Posterior cingulate gyrus (tissue), 11 donors: ENCODE measurements at regions not wholly inside any gene's neighbourhood (a gene's known extent, or its start where the extent isn't known, plus 50 kb on each side); places are given as distances from the start of the nearest gene placed in this dataset.
"Not testable (repeated sequence)": the region's sequence is repeated elsewhere in the genome, so short reads cannot be mapped to it uniquely, and the experiment has no call there.

Experiments used
- DNase-seq, 10 donors: peaks; one replicate each; pipeline versions ENCODE4 v3.0.0 to v3.0.0-alpha.2; 2020 to 2021; ENCODE audit warnings: mixed read lengths in 3 of 10
- intact Hi-C: fragments of 100-400 bp; cut with DNase I; formaldehyde crosslinking; loops from one replicate; pipeline ENCODE4 v1.15.1; 2023

DNA sequence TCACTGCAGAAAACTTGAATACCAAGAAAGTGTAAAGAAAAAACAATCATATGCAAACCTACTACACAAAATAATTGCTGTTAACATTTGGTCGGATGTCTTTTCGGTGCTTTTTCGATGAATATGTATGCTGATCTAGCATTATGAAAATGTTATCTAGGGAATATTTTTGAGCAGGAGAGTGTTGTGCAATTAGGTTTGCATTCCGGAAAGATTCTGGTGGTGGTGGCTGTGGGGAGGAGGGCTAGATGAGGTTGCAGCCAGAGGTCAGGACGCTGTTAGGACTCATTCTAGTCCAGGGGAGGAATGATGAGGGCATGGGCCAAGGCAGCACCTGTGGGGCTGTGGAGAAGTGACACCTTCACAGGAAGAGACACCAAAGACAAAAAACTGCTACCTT, 258.0 kb upstream of the ASIC2 start:
- intact Hi-C loops = no loop called here
- no peak for DNase-seq

DNA sequence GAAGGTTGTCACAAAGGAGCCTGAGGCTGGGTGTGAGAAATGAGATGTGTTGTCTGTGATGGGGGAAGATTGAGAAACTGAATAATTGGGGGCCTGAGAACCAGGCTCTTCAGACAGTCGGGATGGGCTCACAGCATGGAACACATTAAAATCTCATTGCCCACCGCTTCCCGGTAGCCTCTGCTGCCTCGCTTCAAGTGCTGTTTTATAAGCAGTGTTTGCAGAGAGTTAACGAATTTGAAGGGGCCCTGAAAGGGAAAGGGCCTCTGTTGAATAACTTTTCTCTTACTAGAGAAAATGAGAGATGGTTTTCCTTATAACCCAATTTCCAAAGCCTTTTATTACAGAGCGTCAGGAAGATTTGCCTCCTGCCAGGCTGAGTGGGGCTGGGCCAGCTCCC, 258.8 kb upstream of the ASIC2 start:
- intact Hi-C loops = no loop called here
- DNase-seq = no peak

DNA sequence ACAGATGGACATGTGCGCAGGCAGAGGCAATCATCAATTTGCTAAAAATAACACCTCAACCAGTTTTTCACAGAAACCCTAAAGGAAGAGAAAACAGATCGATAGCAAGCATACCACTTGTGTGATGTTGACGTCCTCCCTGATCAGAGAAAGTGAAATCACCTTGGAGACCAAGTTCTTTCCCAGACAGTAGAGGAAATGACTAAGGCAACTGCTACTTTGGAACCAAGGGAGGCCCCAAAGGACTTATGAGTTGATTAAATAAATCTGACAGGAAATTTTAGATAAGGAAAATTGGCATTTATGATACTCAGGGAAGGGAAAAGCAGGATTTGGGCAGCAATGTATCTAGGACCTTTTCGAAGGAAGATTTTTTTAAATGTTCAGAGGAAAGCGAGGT, 267.1 kb upstream of the ASIC2 start:
- intact Hi-C loops = no loop called here

DNA sequence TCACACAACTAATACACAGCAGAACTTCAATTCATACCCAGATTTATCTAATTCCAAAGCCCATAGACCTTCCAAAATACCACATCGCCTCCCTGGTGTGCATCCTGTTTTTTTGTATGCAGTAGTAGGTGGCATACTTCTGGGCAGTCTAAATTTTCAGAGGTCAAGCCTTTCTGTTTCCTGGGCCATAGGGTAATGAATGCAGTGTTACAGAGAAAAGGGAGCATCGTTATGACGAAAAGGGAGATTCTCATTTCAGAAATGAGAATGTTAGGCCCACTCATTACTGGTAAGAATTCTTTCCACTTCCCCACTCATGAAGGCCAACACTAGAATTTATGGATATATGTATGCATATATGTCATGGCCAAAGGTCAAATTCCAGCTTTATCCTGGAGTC, 267.8 kb upstream of the ASIC2 start:
- no peak for DNase-seq
- intact Hi-C loops = no loop called here

More for the DNA sequence above, 267.1 kb upstream of the ASIC2 start:
- DNase-seq = no peak

DNA sequence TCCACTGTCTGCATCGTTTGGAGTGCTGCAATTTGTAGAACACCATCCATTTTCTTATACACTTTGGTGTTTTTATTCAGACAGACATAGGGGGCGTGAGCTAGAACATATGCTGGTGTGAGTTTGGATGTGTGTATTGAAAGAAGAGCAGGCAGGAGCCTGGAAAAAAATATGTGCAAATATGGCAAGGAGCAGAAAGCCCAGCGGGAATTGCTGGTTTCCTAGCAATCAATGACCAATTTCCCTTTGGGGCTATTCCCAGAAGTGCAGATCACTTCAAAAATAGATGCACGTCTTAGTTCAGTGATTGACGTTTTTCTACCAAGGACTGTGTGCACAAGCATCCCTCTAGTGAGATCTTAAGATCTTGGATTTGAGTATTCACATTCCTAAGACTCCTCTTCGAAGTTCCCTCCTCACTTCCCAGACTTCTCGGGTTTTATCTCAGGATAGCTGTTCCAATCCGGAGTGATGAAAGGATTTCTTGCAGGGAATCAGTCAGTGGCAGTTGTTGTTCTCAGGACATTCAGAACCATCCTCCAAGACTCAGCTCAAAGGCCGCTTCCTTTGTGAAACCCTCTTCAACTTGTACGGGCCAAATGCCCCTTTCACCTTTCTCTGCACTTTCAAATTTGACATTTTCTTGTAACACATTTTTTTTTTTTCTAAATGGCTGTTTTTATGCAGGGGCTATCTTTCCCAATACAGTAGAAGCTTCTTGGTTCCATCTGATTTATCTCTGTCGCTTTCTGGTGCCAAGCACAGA, 268.7 kb upstream of the ASIC2 start:
- intact Hi-C loops = no loop called here
- no peak for DNase-seq

DNA sequence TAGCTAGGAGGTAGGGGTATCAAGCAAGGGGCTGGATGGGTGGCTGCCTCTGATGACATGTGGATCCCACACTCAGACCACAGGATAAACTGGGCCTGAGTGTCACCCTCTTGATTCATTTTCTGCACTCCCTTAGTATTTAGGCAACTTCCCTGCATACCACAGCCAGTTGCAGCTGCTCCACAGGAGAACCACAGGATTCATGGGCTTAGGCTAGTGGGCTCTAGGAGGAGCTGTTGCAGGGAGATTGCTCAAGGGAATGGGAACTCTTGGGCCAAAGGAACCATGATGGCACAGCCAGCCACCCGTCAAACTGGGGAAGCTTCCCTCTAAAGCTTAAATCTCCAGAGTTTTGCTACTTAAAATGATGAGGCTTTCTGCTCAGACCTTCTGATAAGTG, 269.7 kb upstream of the ASIC2 start:
- no peak for DNase-seq
- intact Hi-C loops = no loop called here

DNA sequence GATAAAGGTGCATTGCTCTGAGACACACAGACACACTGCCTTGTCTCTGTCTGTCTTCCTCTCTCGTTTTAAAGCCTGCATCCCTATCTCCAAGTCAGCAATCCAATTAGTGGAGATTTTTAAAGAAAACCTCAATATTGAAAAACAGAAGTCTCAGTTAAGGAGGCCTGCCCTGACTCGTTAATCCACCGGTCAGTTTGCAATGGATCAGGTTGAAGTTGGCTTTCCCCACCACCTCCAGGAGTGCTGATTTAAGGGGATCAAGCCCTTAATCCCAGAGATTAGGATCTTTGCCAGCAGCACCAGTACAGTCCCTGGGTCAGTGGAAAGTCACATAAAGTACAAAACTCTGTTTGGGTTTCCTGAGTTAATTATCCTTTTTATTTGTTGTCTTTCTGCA, 271.1 kb upstream of the ASIC2 start:
- DNase-seq = no peak
- intact Hi-C loops = no loop called here

DNA sequence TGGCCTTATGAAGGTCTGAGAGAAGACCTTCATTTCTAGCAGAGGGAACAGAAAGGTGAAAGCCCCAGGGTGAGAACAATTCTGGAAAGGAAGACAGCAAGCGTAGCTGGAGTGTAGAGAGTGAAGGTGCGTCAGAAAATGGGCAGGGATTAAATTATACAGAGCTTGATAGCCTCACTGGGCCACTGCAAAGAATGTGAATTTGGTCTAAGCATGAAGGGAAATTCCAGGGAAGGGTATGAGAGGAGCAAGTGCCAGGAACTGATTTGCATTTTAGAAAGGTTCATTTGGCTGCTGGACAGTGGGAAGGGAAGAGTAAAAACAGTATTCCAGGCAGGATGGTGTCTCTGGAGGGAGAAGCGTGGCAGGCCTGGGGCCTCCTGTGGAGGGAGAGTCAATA, 274.1 kb upstream of the ASIC2 start:
- intact Hi-C loops = no loop called here
- no peak for DNase-seq

DNA sequence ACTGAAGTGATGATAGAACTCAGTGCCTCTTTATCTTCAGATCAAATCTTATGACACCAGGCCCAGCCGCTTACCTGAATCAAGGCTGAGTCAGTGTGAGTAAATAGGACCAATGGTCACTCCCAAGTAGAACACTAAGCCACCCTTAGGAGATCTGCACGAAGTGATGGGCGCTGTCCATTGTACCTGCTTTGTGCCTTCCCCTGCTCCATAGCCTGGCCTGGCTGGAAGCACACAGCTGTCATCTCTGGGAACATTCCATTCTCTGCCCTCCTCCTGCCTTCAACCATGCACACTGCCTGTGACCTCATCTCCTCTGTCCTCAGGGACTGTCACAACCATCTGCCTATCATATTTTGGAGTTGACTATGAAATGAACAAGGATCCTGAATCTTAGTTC, 279.5 kb upstream of the ASIC2 start:
- intact Hi-C loops = no loop called here
- no peak for DNase-seq

DNA sequence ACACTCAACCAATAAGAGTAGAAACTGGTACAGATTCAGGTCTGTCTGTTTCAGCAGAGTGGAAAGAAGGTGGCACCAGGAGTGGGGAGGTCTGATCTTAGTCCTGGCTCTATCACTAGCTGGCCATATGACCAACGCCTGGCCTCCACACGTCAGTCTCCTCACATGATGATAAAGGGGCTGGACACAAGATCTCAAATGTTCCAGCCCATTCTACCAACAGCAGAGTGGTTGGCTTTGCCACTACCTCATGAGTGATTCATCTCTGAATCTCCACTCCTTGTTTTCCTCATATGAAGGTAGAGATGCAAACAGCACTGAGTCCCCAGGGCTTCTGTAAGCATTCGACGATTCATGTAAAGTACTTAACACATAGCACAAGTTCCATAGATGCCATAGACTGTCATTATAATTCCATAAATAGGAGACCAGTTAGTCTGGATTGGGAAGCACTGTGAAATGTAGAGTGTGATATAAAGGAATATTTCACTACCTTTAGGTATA, 281.9 kb upstream of the ASIC2 start:
- DNase-seq = no peak
- intact Hi-C loops = no loop called here

DNA sequence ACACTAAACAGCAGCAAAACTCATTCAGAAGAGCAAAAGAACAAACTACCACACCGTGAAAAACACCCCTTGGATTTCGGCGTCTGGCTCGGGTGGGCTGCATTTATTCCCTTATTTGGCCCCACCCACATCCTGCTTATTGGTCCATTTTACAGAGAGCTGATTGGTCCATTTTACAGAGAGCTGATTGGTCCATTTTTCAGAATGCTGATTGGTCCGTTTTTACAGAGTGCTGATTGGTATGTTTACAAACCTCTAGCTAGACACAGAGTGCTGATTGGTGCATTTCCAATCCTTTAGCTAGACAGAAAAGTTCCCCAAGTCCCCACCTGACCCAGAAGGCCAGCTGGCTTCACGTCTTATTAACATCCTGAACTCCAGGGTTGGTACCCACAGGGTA, 286.6 kb upstream of the ASIC2 start:
- DNase-seq, intact Hi-C loops: not testable (repeated sequence)

DNA sequence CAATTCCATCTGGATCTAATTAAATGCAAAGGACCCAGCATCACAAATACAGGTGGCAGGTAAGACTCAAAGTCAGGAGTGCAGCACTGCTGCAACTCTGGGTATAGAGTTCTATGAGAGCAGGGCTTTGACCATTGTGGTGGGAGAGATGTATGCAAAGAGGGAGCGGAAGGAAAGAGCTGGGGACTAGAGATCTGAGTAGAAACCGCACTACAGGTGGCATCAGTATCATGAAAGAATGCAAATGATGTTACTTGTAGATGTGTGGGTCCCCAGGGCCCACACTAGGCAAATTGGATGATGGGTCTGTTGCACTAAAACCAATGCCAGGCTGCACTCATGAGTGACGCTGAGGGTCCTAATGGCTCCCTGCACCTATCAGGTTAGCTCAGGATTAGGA, 287.1 kb upstream of the ASIC2 start:
- no peak for DNase-seq
- intact Hi-C loops = no loop called here

DNA sequence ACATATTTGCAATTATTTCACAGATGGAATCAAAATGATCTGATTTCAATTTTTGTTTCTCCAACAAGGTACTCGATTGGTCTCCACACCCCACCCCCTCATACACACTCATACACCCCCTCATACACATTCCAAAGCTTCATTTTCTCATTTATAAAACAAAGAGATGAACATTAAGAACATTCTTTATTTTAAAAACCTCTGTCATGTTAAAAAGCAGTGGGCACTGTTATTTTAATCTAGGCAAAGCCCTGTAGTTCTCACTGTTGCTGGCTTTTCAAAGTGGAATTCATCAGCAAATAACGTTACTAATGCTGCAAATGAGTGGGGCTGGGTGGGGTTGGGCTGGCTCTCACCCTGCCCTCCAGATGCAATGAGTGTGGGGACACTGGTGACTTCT, 289.6 kb upstream of the ASIC2 start:
- intact Hi-C loops = no loop called here
- DNase-seq = no peak

DNA sequence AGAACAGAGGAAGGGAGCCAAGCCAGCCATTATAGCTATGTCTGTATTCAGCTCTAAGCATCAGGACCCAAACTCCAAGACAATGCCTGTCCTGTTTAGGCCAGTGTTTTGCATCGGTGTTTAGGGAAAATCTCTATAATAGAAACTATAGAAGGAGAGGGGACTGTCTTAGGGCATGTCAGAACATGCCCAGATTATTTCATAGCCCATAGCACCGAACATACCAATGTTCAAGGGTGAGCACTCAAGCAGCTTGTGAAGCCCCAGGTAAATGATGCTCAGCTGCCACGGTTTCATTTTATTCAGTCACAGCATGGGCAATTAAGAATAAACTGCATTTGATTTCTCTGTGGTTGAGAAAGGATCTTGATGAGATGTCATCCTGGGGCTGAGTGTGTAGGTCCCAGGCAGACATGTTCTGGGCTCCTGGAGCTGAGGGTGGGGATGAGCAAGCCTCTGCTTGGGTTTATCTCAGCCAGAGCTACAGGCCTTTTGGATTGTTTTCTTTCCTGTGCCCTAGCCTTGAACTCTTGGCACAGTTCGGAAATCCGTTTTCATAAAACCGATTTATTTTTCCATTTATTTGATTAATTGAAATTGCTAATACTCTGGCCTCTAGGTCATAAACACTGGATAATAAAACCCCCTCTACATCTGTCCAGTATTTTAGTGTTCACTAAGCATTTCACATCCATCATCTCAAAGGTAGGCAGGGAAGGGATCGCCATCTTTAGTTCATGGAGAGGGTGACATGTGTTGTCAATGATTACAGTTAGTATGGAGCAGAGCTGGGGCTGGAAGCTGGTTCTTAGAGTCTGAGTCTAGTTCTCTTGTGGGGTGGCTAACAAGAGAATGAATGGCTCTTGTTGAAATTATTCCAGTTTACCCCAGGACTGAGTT, 290.7 kb upstream of the ASIC2 start:
- no peak for DNase-seq
- intact Hi-C loops = no loop called here

DNA sequence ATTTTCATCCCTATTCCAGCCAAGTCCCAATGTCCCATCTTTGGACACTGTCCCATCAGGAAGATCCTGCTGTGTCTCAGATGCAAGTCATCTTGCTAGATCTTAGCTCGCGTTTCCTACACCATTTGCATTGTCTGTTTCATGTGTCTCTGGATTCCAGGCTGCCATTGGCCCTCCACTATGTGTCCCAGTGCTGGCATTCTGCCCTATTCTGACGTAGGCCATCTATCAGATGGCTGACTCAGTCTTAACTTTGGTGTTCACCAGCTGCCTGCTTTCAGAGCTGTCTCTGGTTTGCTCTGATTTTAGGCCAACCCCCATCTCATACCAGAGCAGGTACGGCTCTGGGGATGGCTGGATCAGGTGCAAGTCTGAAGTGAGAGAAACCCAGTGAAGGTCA, 300.9 kb upstream of the ASIC2 start:
- intact Hi-C loops = no loop called here
- DNase-seq = peak in 1 of 10 donors; percentile 18

DNA sequence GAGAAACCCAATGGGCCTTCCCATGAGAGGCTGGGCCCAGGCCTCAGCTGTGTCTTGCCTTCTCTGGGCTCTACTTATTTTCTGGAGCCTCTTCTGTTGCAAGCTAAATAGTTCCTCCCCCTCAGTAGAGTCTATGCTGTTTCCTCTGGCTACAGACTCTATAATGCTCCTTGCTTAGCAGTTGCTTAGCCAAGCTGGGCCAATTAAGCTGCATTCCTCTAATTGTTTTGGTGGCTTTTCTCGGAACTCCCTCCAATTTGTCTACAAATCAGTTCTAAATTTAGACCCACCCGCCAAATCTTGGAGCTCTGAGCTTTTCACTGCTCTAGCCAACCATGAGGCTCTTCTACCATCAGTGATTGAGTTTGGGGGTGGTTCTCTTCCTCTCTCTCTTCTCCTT, 302.7 kb upstream of the ASIC2 start:
- peak in 1 of 10 donors; percentile 9 for DNase-seq
- intact Hi-C loops = no loop called here

DNA sequence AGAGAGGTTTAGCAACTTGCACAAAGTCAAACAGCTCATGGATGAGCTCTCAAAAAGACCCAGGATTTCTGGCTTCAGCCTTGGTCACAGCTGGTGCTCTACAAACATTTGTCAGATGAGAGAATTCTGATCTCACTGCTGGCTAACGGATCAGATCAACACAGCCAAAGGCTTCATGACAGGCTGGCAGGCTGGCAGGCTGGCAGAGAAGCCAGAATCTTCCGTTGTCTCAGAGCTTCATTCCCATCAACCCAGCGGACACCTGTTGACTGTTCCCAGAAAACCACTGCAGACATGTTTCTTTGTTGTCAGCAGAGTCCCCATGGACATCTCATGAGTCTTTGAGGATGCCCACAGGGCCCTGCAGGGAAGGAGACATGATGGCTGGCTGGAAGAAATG, 303.8 kb upstream of the ASIC2 start:
- intact Hi-C loops = no loop called here
- peak in 5 of 10 donors; percentile 5 to 90 (median 13) for DNase-seq

DNA sequence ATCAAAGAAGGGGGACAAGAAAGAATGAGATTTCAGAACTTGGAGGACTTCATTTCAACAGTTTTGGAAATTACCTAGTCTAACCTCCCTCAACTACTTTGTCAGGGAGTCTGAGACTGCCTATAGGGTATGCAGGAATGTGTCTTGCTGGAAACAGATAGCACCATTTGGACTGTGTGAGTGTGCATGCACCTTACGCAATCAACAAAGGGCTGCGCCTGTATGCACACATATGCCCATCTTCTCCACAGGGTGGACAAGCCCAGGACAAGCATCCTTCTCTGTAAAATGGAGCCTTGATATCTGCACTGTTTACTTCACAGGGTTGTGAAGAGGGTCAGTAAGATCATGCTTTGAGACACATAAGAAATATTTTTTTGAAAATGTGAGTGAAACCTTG, 305.7 kb upstream of the ASIC2 start:
- intact Hi-C loops = no loop called here
- DNase-seq = no peak

DNA sequence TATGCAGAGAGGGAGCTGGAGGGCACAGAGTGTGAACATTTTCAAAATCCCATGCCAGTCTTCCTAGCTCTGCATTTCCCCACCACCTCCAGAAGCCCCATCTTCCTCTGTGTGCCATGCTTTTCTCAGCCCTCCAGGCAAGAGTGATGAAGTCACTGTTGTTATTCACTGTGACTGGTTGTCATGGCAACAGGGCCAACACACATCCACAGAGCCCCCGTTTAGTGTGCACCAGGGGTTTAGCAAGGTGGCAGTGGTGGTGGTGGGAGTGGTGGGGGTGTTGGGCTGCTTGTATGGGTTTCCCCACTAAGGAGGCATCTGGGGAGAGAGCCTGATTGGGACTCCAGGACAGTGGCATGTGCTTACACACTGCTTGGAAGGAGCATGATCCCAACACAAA, 309.9 kb upstream of the ASIC2 start:
- no peak for DNase-seq
- intact Hi-C loops = no loop called here

DNA sequence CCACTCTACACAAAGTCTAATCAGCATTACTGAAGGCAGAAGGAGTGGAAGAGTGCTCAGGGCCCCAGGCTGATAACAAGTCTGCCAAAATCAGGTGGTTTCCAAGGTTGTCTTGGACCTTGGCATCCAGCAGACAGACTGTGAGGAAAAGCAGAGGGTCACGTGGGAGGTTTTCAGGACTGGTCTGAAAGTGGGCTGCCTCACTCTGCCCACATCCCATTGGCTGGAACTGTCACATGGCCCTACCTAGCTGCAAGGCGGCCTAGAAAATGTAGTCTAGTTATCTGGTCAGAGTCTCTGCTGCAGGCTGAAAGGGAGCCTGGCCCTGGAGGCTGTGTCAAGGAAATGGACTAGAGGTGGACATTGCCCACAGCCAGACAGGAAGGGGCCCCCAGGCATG, 310.7 kb upstream of the ASIC2 start:
- intact Hi-C loops = no loop called here
- no peak for DNase-seq

DNA sequence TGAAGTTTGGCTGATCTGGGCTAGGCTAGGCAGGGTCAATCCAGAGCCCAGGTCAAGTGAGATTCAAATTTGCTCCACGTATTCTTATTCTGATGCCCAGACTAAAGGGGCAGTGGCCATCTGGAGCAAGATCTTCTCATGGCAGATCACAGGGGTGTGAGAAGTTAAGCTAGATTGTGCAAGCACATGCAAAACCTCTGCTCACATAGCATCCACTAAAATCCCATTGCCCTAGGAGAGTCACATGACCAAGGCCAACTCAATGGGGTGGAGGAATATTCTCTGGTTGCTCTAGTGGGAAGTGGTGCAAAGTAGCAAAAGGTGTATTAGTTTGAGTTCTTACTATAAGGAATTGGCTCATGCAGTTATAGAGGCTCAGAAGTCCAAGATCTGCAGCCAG, 318.4 kb upstream of the ASIC2 start:
- DNase-seq = no peak
- intact Hi-C loops = no loop called here

DNA sequence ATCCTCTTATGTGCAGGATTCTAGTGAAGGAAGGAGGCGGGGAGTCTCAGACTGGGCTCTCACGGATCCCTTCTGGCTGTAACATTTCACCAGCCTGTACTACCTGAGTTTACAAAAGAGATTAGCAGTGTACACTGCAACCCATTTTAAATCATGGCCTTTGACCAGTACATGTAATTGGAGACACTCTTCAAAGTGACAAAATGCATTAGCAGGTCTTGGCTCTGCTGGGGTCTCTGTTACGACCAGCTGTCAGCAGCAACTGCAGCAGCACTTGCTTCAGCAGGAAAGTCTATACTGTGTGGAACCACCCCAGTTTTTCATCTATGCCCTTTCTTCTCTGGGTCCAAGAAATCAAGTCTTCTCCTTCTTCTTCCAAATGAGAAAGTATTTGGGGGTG, 322.8 kb upstream of the ASIC2 start:
- intact Hi-C loops = no loop called here

More for the DNA sequence above, 322.8 kb upstream of the ASIC2 start:
- no peak for DNase-seq
